Activated T-cell treated with anti-CD3 and anti-CD28 coated beads for 24 hours (primary cell): ENCODE measurements at regions not wholly inside any gene's neighbourhood (a gene's known extent, or its start where the extent isn't known, plus 50 kb on each side); places are given as distances from the start of the nearest gene placed in this dataset.

Source experiments
- DNase-seq: peaks from one replicate; pipeline ENCODE4 v3.0.0-alpha.2; 2020; ENCODE audit warnings: low read depth

- no peak for DNase-seq
Observed at GRCh38 chr2:177021706-177022343, 190.8 kb upstream of the HNRNPA3 start.

GRCh38 chr2:177024765-177025164 is 187.8 kb upstream of the HNRNPA3 start:
- DNase-seq = no peak

GRCh38 chr2:177026253-177026652 is 186.3 kb upstream of the HNRNPA3 start:
- DNase-seq = no peak

GRCh38 chr2:177026956-177027355 is 185.6 kb upstream of the HNRNPA3 start:
- DNase-seq = no peak

- DNase-seq = no peak
Observed at GRCh38 chr2:177028296-177028695, 184.3 kb upstream of the HNRNPA3 start.

- DNase-seq = no peak
Observed at GRCh38 chr2:177029075-177029474, 183.5 kb upstream of the HNRNPA3 start.

- no peak for DNase-seq
Observed at GRCh38 chr2:177029501-177029900, 183.1 kb upstream of the HNRNPA3 start.

- no peak for DNase-seq
Observed at GRCh38 chr2:177029901-177030300, 182.7 kb upstream of the HNRNPA3 start.

GRCh38 chr2:177030451-177031105 is 182.0 kb upstream of the HNRNPA3 start:
- DNase-seq = no peak

GRCh38 chr2:177031438-177032180 is 181.0 kb upstream of the HNRNPA3 start:
- DNase-seq = no peak

GRCh38 chr2:177036747-177037146 is 175.8 kb upstream of the HNRNPA3 start:
- DNase-seq = no peak

- no peak for DNase-seq
Observed at GRCh38 chr2:177037569-177037968, 175.0 kb upstream of the HNRNPA3 start.

- DNase-seq = no peak
Observed at GRCh38 chr2:177038787-177039484, 173.7 kb upstream of the HNRNPA3 start.

- no peak for DNase-seq
Observed at GRCh38 chr2:177042311-177042710, 170.3 kb upstream of the HNRNPA3 start.

GRCh38 chr2:177044671-177045070 is 167.9 kb upstream of the HNRNPA3 start:
- DNase-seq = no peak

- DNase-seq = no peak
Observed at GRCh38 chr2:177048981-177049380, 163.6 kb upstream of the HNRNPA3 start.

GRCh38 chr2:177051278-177051677 is 161.3 kb upstream of the HNRNPA3 start:
- no peak for DNase-seq

- no peak for DNase-seq
Observed at GRCh38 chr2:177052471-177052870, 160.1 kb upstream of the HNRNPA3 start.

- DNase-seq = no peak
Observed at GRCh38 chr2:177053038-177053437, 159.6 kb upstream of the HNRNPA3 start.

GRCh38 chr2:177053716-177054115 is 158.9 kb upstream of the HNRNPA3 start:
- DNase-seq = no peak

GRCh38 chr2:177056481-177056929 is 156.1 kb upstream of the HNRNPA3 start:
- DNase-seq = no peak

- DNase-seq = no peak
Observed at GRCh38 chr2:177058747-177059146, 153.8 kb upstream of the HNRNPA3 start.

- DNase-seq = no peak
Observed at GRCh38 chr2:177059293-177059692, 153.3 kb upstream of the HNRNPA3 start.
